ENCODE measurements at regions not wholly inside any gene's neighbourhood (a gene's known extent, or its start where the extent isn't known, plus 50 kb on each side); places are given as distances from the start of the nearest gene placed in this dataset.

DNA sequence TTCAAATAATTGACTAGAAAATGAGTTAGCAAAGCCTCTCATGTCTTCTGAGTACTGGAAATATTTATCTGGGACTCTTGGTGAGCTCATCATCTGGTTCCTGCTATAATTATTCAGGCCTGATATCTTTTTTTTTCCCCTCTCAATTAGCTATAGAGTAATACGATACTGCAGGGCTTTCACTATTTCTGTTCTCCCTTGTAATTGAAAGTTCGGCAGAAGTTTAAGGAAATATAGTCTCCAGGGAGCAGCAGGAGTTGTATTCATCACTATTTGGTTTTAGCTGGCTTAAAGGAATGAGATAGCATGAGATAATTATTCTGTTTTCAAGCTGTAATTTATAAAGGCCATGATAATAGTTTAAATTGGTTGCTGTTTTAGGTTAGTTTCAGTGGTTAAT lies 378.6 kb upstream of the EPHA5 start:
- TF ChIP-seq, protein P1, sequence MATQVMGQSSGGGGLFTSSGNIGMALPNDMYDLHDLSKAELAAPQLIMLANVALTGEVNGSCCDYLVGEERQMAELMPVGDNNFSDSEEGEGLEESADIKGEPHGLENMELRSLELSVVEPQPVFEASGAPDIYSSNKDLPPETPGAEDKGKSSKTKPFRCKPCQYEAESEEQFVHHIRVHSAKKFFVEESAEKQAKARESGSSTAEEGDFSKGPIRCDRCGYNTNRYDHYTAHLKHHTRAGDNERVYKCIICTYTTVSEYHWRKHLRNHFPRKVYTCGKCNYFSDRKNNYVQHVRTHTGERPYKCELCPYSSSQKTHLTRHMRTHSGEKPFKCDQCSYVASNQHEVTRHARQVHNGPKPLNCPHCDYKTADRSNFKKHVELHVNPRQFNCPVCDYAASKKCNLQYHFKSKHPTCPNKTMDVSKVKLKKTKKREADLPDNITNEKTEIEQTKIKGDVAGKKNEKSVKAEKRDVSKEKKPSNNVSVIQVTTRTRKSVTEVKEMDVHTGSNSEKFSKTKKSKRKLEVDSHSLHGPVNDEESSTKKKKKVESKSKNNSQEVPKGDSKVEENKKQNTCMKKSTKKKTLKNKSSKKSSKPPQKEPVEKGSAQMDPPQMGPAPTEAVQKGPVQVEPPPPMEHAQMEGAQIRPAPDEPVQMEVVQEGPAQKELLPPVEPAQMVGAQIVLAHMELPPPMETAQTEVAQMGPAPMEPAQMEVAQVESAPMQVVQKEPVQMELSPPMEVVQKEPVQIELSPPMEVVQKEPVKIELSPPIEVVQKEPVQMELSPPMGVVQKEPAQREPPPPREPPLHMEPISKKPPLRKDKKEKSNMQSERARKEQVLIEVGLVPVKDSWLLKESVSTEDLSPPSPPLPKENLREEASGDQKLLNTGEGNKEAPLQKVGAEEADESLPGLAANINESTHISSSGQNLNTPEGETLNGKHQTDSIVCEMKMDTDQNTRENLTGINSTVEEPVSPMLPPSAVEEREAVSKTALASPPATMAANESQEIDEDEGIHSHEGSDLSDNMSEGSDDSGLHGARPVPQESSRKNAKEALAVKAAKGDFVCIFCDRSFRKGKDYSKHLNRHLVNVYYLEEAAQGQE (IDR thresholded peaks at IDR 0.05; ENCODE audit: low read depth) = no peak
- no peak for TF ChIP-seq EP300 (IDR thresholded peaks at IDR 0.05; ENCODE audit: borderline replicate concordance)
- no peak for TF ChIP-seq ZBTB7A (IDR thresholded peaks at IDR 0.05; ENCODE audit: low read depth)
- no peak for TF ChIP-seq MAX (IDR thresholded peaks at IDR 0.05)
- no peak for TF ChIP-seq TAF1 (IDR thresholded peaks at IDR 0.05; ENCODE audit: low read depth)
- TF ChIP-seq RAD21 (IDR thresholded peaks at IDR 0.05; ENCODE audit: low read depth) = no peak
- no peak for TF ChIP-seq YY1 (IDR thresholded peaks at IDR 0.05; ENCODE audit: low read depth)
- TF ChIP-seq TEAD4 (IDR thresholded peaks at IDR 0.05) = no peak
